NCI-H345 (cell line): ENCODE measurements at regions not wholly inside any gene's neighbourhood (a gene's known extent, or its start where the extent isn't known, plus 50 kb on each side); places are given as distances from the start of the nearest gene placed in this dataset.
A peak's percentile ranks its signal among the peaks of the same experiment; 100 is the strongest.
"Not testable (repeated sequence)": the region's sequence is repeated elsewhere in the genome, so short reads cannot be mapped to it uniquely, and the experiment has no call there.

ENCODE experiments used
- DNase-seq: peaks from one replicate; lab custom pipeline; 2025; lab: John Stamatoyannopoulos, UW

DNA sequence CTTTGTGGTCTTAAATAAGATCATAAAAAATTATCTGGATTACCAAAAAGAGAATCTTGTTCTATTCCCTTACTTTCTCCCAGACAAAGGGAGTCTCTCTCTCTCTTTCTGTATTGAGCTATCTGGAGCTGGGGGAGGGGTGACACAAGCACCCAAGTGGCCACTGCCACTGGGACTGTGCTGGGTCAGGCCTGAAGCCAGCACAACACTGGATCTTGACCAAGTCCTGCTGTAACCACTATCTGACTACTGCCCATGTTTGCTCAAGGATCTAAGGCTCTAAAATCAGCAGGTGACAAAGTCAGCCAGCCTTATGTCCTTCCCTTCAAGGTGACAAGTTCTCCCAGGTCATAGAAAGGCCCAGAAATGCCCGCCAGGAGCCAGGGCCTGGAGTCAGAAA, 75.0 kb upstream of the SPATA16 start:
- DNase-seq: no peak

GRCh38 chr3:173214576-173214975, 73.5 kb upstream of the SPATA16 start:
- peak; percentile 7 for DNase-seq

DNA sequence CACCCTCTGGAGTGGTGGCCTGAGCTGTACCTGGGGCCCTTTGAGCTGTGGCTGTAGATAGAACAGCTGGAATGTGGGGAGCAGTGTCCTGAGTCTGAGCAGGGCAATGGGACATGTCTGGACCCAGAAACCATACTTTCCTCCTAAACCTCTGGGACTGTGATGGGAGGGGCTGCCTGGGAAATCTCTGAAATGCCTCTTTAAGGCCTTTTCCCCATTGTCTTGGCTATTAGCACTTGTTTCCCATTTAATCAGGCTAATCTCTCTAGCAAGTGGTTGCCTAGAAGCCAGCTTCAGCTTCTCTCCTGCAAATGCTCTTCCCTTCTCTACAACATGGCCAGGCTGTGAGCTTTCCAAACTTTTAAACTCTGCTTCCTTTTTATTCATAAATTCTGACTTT, 58.5 kb upstream of the SPATA16 start:
- DNase-seq: no peak

DNA sequence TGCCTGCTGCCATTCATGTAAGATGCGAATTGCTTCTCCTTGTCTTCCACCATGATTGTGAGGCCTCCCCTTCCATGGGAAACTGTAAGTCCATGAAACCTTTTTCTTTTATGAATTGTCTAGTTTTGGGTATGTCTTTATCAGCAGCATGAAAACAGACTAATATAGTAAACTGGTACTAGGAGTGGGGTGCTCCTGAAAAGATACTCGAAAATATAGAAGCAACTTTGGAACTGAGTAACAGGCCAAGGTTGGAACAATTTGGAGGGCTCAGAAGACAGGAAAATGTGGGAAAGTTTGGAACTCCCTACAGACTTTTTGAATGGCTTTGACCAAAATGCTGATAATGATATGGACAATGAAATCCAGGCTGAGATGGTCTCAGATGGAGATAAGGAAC, 53.8 kb upstream of the SPATA16 start:
- not testable (repeated sequence) for DNase-seq

DNA sequence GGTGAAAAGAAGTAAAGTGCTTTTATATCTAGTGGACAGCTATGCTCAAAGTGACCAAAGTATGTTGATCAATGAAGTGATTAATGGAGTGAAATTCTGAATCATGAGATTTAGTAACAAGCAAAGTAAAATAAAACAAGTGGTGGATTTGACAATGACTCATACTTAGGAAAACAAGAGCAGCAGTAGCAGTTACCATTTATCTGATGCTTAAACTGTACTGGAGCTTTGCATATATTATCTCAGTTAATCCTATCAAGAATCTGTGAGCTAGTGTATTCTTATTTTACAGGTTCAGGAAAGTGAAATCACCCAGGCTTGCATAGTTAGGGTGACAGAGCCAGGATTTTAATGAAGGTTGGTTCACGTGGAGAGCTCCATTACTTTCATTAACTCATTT, 50.6 kb upstream of the SPATA16 start:
- no peak for DNase-seq
